H1 (cell line): ENCODE measurements at regions not wholly inside any gene's neighbourhood (a gene's known extent, or its start where the extent isn't known, plus 50 kb on each side); places are given as distances from the start of the nearest gene placed in this dataset.

Experiments
- CTCF ChIA-PET: fragments of 300-600 bp; sonication (Branson Sonifier 250); formaldehyde crosslinking; loops from one replicate; lab custom pipeline; 2021; ENCODE audit not compliant: partially characterized antibody; lab: Charles Lee
- POLR2A ChIA-PET: fragments of 300-600 bp; sonication (Branson Sonifier 250); formaldehyde crosslinking; loops from one replicate; lab custom pipeline; 2021; ENCODE audit warnings: inconsistent platforms; ENCODE audit not compliant: partially characterized antibody; lab: Charles Lee
- DNase-seq, 2 experiments: peaks; one replicate each; pipeline versions ENCODE4 v3.0.0 to v3.0.0-alpha.2; 2010 to 2022; ENCODE audit warnings: low spot score in 2 of 2, low read depth in 1 of 2, mixed read lengths in 1 of 2
- FAIRE-seq: peaks from 2 replicates; lab custom pipeline; 2011; peaks lifted over from hg19 to GRCh38; lab: Jason Lieb, UNC
- H2AFZ ChIP-seq: 2 replicates; pipeline ENCODE4 v1.8.1; 2012; ENCODE audit warnings: low read length, inconsistent platforms
- H2AK5ac ChIP-seq: 2 replicates; pipeline ENCODE4 v1.6.1; 2013; ENCODE audit warnings: low read depth, low read length
- H2BK120ac ChIP-seq: replicated peaks from 2 replicates; pipeline ENCODE3; 2013; ENCODE audit warnings: low read depth, low read length, inconsistent platforms
- H2BK12ac ChIP-seq: 2 replicates; pipeline ENCODE4 v1.6.1; 2013; ENCODE audit warnings: low read depth, low read length
- H2BK15ac ChIP-seq: 2 replicates; pipeline ENCODE4 v1.6.1; 2013; ENCODE audit warnings: low read length
- H2BK20ac ChIP-seq: 2 replicates; pipeline ENCODE4 v1.6.1; 2013; ENCODE audit warnings: low read length
- H2BK5ac ChIP-seq: 2 replicates; pipeline ENCODE4 v1.6.1; 2013; ENCODE audit warnings: low read depth, low read length
- H3K14ac ChIP-seq: 2 replicates; pipeline ENCODE4 v1.6.1; 2013; ENCODE audit warnings: inconsistent platforms; ENCODE audit not compliant: insufficient read length
- H3K18ac ChIP-seq: 2 replicates; pipeline ENCODE4 v1.6.1; 2013; ENCODE audit warnings: low read length; ENCODE audit errors: extremely low read depth
- H3K23ac ChIP-seq: 2 replicates; pipeline ENCODE4 v1.6.1; 2013; ENCODE audit warnings: inconsistent platforms; ENCODE audit not compliant: insufficient read length
- H3K23me2 ChIP-seq: 2 replicates; pipeline ENCODE4 v1.6.1; 2013; ENCODE audit warnings: low read depth, low read length
- H3K27ac ChIP-seq: 2 replicates; pipeline ENCODE4 v1.6.1; 2011; ENCODE audit warnings: low read depth, low read length, inconsistent platforms
- H3K27me3 ChIP-seq, 4 experiments: replicated peaks in 1 of 4; 1 replicate in 1 of 4; 2 replicates in 3 of 4; pipeline versions ENCODE4 v1.6.1 to v1.8.1; 2011 to 2013; ENCODE audit warnings: low read length in 3 of 4, mild to moderate bottlenecking in 3 of 4, inconsistent platforms in 2 of 4, mixed read lengths in 2 of 4, moderate library complexity in 1 of 4; ENCODE audit not compliant: control insufficient read depth in 3 of 4, insufficient read depth in 3 of 4; ENCODE audit errors: extremely low read depth in 1 of 4
- H3K36me3 ChIP-seq, 4 experiments: 2 replicates each; pipeline versions ENCODE4 v1.6.1 to v1.8.1; 2011 to 2013; ENCODE audit warnings: mild to moderate bottlenecking in 4 of 4, low read length in 3 of 4, moderate library complexity in 2 of 4, control low read depth in 1 of 4, inconsistent platforms in 1 of 4; ENCODE audit not compliant: insufficient read depth in 4 of 4, control insufficient read depth in 2 of 4
- H3K4ac ChIP-seq: replicated peaks from 2 replicates; pipeline ENCODE3; 2013; ENCODE audit warnings: low read length, low read depth, mixed read lengths, inconsistent platforms; ENCODE audit not compliant: insufficient read length
- H3K4me1 ChIP-seq, 4 experiments: replicated peaks in 1 of 4; 1 replicate in 1 of 4; 2 replicates in 3 of 4; pipeline versions ENCODE4 v1.6.1 to v1.8.1; 2011 to 2013; ENCODE audit warnings: low read length in 3 of 4, inconsistent platforms in 2 of 4, mixed read lengths in 1 of 4; ENCODE audit not compliant: insufficient read depth in 4 of 4, control insufficient read depth in 3 of 4
- H3K4me2 ChIP-seq, 2 experiments: 2 replicates each; pipeline versions ENCODE4 v1.6.1 to v1.8.1; 2011 to 2013; ENCODE audit warnings: low read depth in 2 of 2, low read length in 2 of 2, control low read depth in 1 of 2, inconsistent platforms in 1 of 2, mild to moderate bottlenecking in 1 of 2; ENCODE audit not compliant: insufficient read depth in 1 of 2
- H3K4me3 ChIP-seq, 4 experiments: fragments of 200-600, 300-600 bp in 1 of 4; sonication (generic), shearing (Covaris generic), sonication (Bioruptor Twin) in 1 of 4; 2 replicates each; pipeline versions ENCODE4 v1.5.1 to v1.8.1; 2011 to 2016; ENCODE audit warnings: low read length in 4 of 4, low read depth in 3 of 4, control low read depth in 2 of 4, inconsistent platforms in 2 of 4, mild to moderate bottlenecking in 2 of 4, mixed read lengths in 1 of 4, moderate library complexity in 1 of 4; ENCODE audit not compliant: insufficient read depth in 2 of 4; ENCODE audit errors: extremely low read depth in 1 of 4
- H3K56ac ChIP-seq: replicated peaks from 2 replicates; pipeline ENCODE3; 2013; ENCODE audit warnings: low read depth, mild to moderate bottlenecking, mixed read lengths, low read length, inconsistent platforms; ENCODE audit not compliant: insufficient read length
- H3K79me1 ChIP-seq: 2 replicates; pipeline ENCODE4 v1.6.1; 2013; ENCODE audit warnings: low read depth, low read length, control low read depth
- H3K79me2 ChIP-seq, 2 experiments: 2 replicates each; pipeline versions ENCODE4 v1.6.1 to v1.8.1; 2012 to 2013; ENCODE audit warnings: low read length in 2 of 2, mild to moderate bottlenecking in 2 of 2, inconsistent platforms in 1 of 2; ENCODE audit not compliant: insufficient read depth in 2 of 2, control insufficient read depth in 1 of 2
- H3K9ac ChIP-seq, 4 experiments: replicated peaks in 1 of 4; 1 replicate in 1 of 4; 2 replicates in 3 of 4; pipeline versions ENCODE4 v1.6.1 to v1.8.1; 2011 to 2013; ENCODE audit warnings: low read depth in 3 of 4, low read length in 3 of 4, control low read depth in 2 of 4, mild to moderate bottlenecking in 2 of 4, moderate library complexity in 2 of 4, inconsistent platforms in 1 of 4; ENCODE audit errors: extremely low read depth in 1 of 4
- H3K9me3 ChIP-seq, 2 experiments: 2 replicates each; pipeline versions ENCODE4 v1.6.1 to v1.8.1; 2012 to 2013; ENCODE audit warnings: mild to moderate bottlenecking in 2 of 2, moderate library complexity in 2 of 2, control low read depth in 1 of 2, inconsistent platforms in 1 of 2, low read depth in 1 of 2, low read length in 1 of 2, mixed read lengths in 1 of 2; ENCODE audit not compliant: insufficient read depth in 2 of 2
- H4K20me1 ChIP-seq, 2 experiments: replicated peaks in 1 of 2; 2 replicates each; pipeline versions ENCODE3 to v1.8.1; 2011 to 2013; ENCODE audit warnings: inconsistent platforms in 2 of 2, low read length in 2 of 2, mild to moderate bottlenecking in 1 of 2; ENCODE audit not compliant: insufficient read depth in 2 of 2, control insufficient read depth in 1 of 2
- H4K5ac ChIP-seq: 2 replicates; pipeline ENCODE4 v1.6.1; 2013; ENCODE audit warnings: low read length, low read depth, mixed read lengths, inconsistent platforms; ENCODE audit not compliant: insufficient read length
- H4K8ac ChIP-seq: 2 replicates; pipeline ENCODE4 v1.8.0; 2013; ENCODE audit warnings: mild to moderate bottlenecking, moderate library complexity, low read length, inconsistent platforms; ENCODE audit not compliant: insufficient read depth; ENCODE audit errors: extremely low read depth
- H4K91ac ChIP-seq: replicated peaks from 2 replicates; pipeline ENCODE3; 2013; ENCODE audit warnings: low read length, mixed read lengths, inconsistent platforms; ENCODE audit not compliant: insufficient read length
- SUZ12 ChIP-seq: fragments of 200-600 bp; sonication (generic); IDR thresholded peaks from 2 replicates; pipeline ENCODE4 v1.6.1; 2012; ENCODE audit warnings: mild to moderate bottlenecking, inconsistent platforms, low read length, moderate library complexity, mixed read lengths
- WGBS, 2 experiments: shearing (Covaris generic) in 1 of 2; methylation state at CpG; one replicate each; pipeline versions ENCODE4 v1.1.6 to v1.1.7; 2013 to 2015; ENCODE audit warnings: low lambda C conversion rate in 2 of 2, mixed read lengths in 2 of 2, inconsistent platforms in 1 of 2, low coverage in 1 of 2, missing lambda C conversion rate in 1 of 2; ENCODE audit not compliant: insufficient replicate concordance in 2 of 2, insufficient coverage in 1 of 2, insufficient read length in 1 of 2; ENCODE audit errors: extremely low coverage in 1 of 2, missing lambda C conversion rate in 1 of 2; 5-methylcytosine and 5-hydroxymethylcytosine counted together

DNA sequence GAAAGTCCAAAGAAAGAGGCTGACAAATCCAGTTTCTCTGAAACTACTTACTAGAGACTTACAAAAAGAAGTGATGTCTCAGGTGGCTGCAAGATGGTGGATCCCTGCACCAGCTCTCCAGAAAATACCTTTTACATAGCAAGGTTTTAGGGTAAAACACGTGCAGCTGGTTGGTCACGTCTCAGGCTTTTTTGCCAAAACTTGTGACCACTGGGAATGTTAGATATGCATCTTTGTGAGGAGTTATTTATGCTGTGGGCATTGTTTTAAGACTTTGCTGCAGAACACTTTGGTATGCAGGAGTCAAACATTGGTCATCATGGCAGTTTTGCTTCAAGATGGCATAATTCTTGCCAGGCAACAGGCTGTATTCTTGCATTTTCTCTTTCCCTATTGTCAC, 1352.8 kb downstream of the REEP3 start:
- Histone ChIP-seq H3K27ac (no peak overlapping the region), H3K36me3 (no peaks in the 10 kb centered on the region), H3K4ac (no peak overlapping the region), H3K23ac (no peak overlapping the region), H3K4me1 (no peaks in the 10 kb centered on the region), H3K9me3 (no peaks in the 10 kb centered on the region), H3K56ac (no peak overlapping the region), H3K79me1 (no peaks in the 10 kb centered on the region), H3K4me3 (no peak overlapping the region), H3K14ac (no peak overlapping the region), H2BK120ac (no peak overlapping the region), H4K91ac (no peak overlapping the region), H2AK5ac (no peak overlapping the region), H3K79me2 (no peaks in the 10 kb centered on the region), H2AFZ (no peak overlapping the region), H2BK12ac (no peak overlapping the region), H3K4me2 (no peak overlapping the region), H3K23me2 (no peaks in the 10 kb centered on the region), H4K5ac (no peak overlapping the region), H2BK20ac (no peak overlapping the region), H2BK5ac (no peak overlapping the region), H2BK15ac (no peak overlapping the region), H3K18ac (no peak overlapping the region), H4K8ac (no peak overlapping the region), H3K27me3 (no peaks in the 10 kb centered on the region), H4K20me1 (no peaks in the 10 kb centered on the region)
- no peak for DNase-seq
- ChIA-PET CTCF (no interaction called here), POLR2A (no interaction called here)
- no peak for FAIRE-seq
- WGBS, 2 experiments, result 88% methylated on average over 2 of the region's 2 CpGs; no CpG with 5 or more reads in 1 of the 2 experiments
- TF ChIP-seq SUZ12, result no peak
- TF ChIP-seq, all 59 proteins: peak for 0
- no peak overlapping the region for H3K9ac ChIP-seq
